HAP-1 (cell line): ENCODE measurements at regions not wholly inside any gene's neighbourhood (a gene's known extent, or its start where the extent isn't known, plus 50 kb on each side); places are given as distances from the start of the nearest gene placed in this dataset.

Source experiments
- DNase-seq, 2 experiments: peaks; one replicate each; pipeline ENCODE4 v3.0.0-alpha.2; 2016 to 2020; ENCODE audit warnings: low spot score in 2 of 2
- H3K27me3 ChIP-seq: fragments of 250-450 bp; sonication (Bioruptor Pico); 2 replicates; pipeline ENCODE4 v1.5.1; 2020; ENCODE audit warnings: low read depth, mild to moderate bottlenecking, moderate library complexity
- H3K36me3 ChIP-seq: fragments of 250-450 bp; sonication (Bioruptor Pico); replicated peaks from 2 replicates; pipeline ENCODE4 v1.5.1; 2020; ENCODE audit warnings: mild to moderate bottlenecking
- H3K4me1 ChIP-seq: fragments of 250-450 bp; sonication (Bioruptor Pico); 2 replicates; pipeline ENCODE4 v1.5.1; 2020; ENCODE audit warnings: mild to moderate bottlenecking
- H3K4me3 ChIP-seq: fragments of 250-450 bp; sonication (Bioruptor Pico); 2 replicates; pipeline ENCODE4 v1.5.1; 2020; ENCODE audit warnings: mild to moderate bottlenecking, moderate library complexity
- H3K9me3 ChIP-seq: fragments of 250-450 bp; sonication (Bioruptor Pico); 2 replicates; pipeline ENCODE4 v1.5.1; 2020; ENCODE audit warnings: mild to moderate bottlenecking, moderate library complexity
- in situ Hi-C: fragments of 300-500 bp; cut with MboI; formaldehyde crosslinking; loops from 3 replicates; pipeline ENCODE4 v1.14.3; 2020; ENCODE audit warnings: low sequenced_read_pairs, inconsistent platforms, mixed read lengths

DNA sequence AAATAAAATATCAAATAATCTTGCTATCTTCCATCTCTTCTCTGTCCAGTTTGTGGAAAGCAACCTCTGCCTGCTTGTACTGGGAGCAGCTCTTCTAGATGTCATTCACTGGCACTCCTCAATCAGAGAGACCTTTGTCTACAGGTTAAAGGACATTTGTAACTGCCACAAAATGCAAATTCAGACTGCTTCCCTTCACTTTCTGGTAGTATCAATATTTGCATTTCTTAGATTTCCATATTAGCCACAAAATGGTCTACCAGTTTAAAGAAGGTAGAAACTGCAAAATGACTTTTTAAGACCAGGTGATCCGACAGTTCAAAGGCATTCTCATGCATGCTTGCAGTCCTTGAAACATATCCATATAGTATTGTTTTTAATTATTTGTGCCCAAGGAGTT lies 51.7 kb upstream of the RCN1 start:
- in situ Hi-C loops: no loop called here
- H3K9me3 ChIP-seq: no peaks in the 10 kb centered on the region

GRCh38 chr11:32034680-32035079 lies 56.2 kb upstream of the RCN1 start:
- Histone ChIP-seq H3K9me3 (no peaks in the 10 kb centered on the region), H3K4me1 (no peaks in the 10 kb centered on the region), H3K4me3 (no peak overlapping the region), H3K36me3 (no peaks in the 10 kb centered on the region), H3K27me3 (peaks cover 15% of the 10 kb centered on the region)
- DNase-seq: no peak
- in situ Hi-C loops: no loop called here

More for the DNA sequence above, 51.7 kb upstream of the RCN1 start:
- no peaks in the 10 kb centered on the region for H3K36me3 ChIP-seq
- no peak overlapping the region for H3K4me3 ChIP-seq
- peaks cover 6% of the 10 kb centered on the region for H3K27me3 ChIP-seq
- no peak for DNase-seq
- peaks cover 2% of the 10 kb centered on the region; the same call in 1 of the 2 replicates for H3K4me1 ChIP-seq

GRCh38 chr11:32034149-32034548 lies 56.7 kb upstream of the RCN1 start:
- H3K4me1 ChIP-seq: no peaks in the 10 kb centered on the region
- H3K4me3 ChIP-seq: no peak overlapping the region
- H3K36me3 ChIP-seq: no peaks in the 10 kb centered on the region
- no peak for DNase-seq
- H3K27me3 ChIP-seq: peaks cover 15% of the 10 kb centered on the region
- in situ Hi-C loops: no loop called here
- H3K9me3 ChIP-seq: no peaks in the 10 kb centered on the region

DNA sequence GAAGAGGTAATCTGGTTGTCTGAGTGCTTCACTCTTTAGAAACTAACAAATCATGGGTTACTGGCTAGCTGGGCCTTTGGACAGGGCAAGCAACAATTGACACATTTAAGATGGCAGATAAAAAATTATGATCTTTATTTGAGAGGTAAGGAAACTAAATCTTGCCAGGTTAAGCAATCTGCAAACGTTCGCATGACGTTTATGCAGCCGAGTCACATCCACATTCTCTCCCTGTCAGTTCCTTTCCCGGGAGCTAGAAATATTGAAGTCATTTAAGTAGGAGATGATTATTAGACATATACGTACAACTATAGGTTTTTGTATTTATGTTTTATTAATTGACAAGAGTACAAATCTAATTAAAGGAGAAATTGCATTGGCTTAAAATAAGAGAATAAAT lies 57.4 kb upstream of the RCN1 start:
- no peaks in the 10 kb centered on the region for H3K9me3 ChIP-seq
- no peak for DNase-seq
- in situ Hi-C loops: no loop called here
- no peak overlapping the region for H3K4me3 ChIP-seq
- no peaks in the 10 kb centered on the region for H3K4me1 ChIP-seq
- no peaks in the 10 kb centered on the region for H3K36me3 ChIP-seq
- peaks cover 15% of the 10 kb centered on the region for H3K27me3 ChIP-seq

- Histone ChIP-seq H3K4me1 (no peaks in the 10 kb centered on the region), H3K9me3 (no peaks in the 10 kb centered on the region), H3K4me3 (no peak overlapping the region), H3K36me3 (no peaks in the 10 kb centered on the region), H3K27me3 (peaks cover 15% of the 10 kb centered on the region)
- DNase-seq: no peak
- in situ Hi-C loops: no loop called here
Observed at GRCh38 chr11:32033067-32033466, 57.8 kb upstream of the RCN1 start.

- H3K4me3 ChIP-seq: no peak overlapping the region
- DNase-seq: no peak
- no peaks in the 10 kb centered on the region for H3K4me1 ChIP-seq
- no peaks in the 10 kb centered on the region for H3K36me3 ChIP-seq
- peaks cover 15% of the 10 kb centered on the region for H3K27me3 ChIP-seq
- no peaks in the 10 kb centered on the region for H3K9me3 ChIP-seq
- in situ Hi-C loops: no loop called here
Observed at GRCh38 chr11:32032478-32032877, 58.4 kb upstream of the RCN1 start.

- DNase-seq: no peak
- no peaks in the 10 kb centered on the region for H3K9me3 ChIP-seq
- in situ Hi-C loops: no loop called here
- H3K36me3 ChIP-seq: no peaks in the 10 kb centered on the region
- no peaks in the 10 kb centered on the region for H3K4me1 ChIP-seq
- H3K4me3 ChIP-seq: no peak overlapping the region
- peaks cover 15% of the 10 kb centered on the region for H3K27me3 ChIP-seq
Observed at GRCh38 chr11:32032052-32032451, 58.8 kb upstream of the RCN1 start.

- Histone ChIP-seq H3K36me3 (no peaks in the 10 kb centered on the region), H3K4me1 (no peaks in the 10 kb centered on the region), H3K27me3 (peaks cover 15% of the 10 kb centered on the region), H3K9me3 (no peaks in the 10 kb centered on the region), H3K4me3 (no peak overlapping the region)
- DNase-seq: no peak
- in situ Hi-C loops: no loop called here
Observed at GRCh38 chr11:32030875-32031503, 59.9 kb upstream of the RCN1 start.

- no peaks in the 10 kb centered on the region for H3K36me3 ChIP-seq
- in situ Hi-C loops: no loop called here
- no peaks in the 10 kb centered on the region for H3K9me3 ChIP-seq
- peaks cover 13% of the 10 kb centered on the region for H3K27me3 ChIP-seq
- no peaks in the 10 kb centered on the region for H3K4me1 ChIP-seq
- no peak overlapping the region for H3K4me3 ChIP-seq
- no peak for DNase-seq
Observed at GRCh38 chr11:32029721-32030120, 61.2 kb upstream of the RCN1 start.

DNA sequence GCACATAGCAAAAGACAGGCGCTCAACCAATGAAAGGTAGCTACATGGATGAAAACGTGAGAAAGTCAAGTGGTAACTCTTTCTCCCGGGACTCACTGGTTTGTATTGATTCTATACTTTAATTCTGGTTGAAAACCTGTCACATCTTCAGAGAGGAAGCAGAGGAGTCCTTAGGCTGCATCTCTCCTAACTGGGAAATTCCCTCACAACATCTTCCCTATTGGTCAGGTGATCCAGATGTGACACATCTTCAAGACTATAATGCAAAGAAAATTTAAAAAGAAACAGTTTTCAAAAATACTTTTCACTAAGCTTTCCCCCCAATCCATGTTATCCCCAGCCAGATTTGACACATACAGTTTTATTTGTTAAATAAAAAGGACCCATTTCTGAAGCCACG lies 62.7 kb upstream of the RCN1 start:
- H3K36me3 ChIP-seq: no peaks in the 10 kb centered on the region
- no peaks in the 10 kb centered on the region for H3K4me1 ChIP-seq
- H3K27me3 ChIP-seq: peaks cover 2% of the 10 kb centered on the region; the same call in 1 of the 2 replicates
- no peaks in the 10 kb centered on the region for H3K9me3 ChIP-seq
- DNase-seq: no peak
- in situ Hi-C loops: no loop called here
- no peak overlapping the region for H3K4me3 ChIP-seq

DNA sequence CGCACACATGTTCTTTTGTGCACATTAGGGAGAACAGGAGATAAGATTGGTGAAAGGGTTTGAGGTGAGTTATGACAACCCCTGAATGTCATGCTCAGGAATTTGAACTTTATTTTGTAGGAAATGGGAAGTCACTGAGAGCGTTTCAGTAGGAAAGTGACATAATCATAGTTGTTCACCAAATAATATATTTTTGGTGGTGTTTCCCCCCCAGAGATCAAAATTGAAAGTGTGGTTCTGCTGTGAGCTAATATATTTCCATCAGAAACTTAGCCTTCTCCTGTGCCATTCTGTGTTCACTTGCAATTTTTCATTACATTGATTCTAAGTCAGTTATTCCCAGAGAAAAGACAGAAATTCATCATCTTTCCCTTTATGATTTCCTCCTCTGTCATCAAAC lies 64.1 kb upstream of the RCN1 start:
- DNase-seq: no peak
- Histone ChIP-seq H3K27me3 (peaks cover 2% of the 10 kb centered on the region; the same call in 1 of the 2 replicates), H3K4me1 (no peaks in the 10 kb centered on the region), H3K9me3 (no peaks in the 10 kb centered on the region), H3K4me3 (no peak overlapping the region), H3K36me3 (no peaks in the 10 kb centered on the region)
- in situ Hi-C loops: no loop called here

DNA sequence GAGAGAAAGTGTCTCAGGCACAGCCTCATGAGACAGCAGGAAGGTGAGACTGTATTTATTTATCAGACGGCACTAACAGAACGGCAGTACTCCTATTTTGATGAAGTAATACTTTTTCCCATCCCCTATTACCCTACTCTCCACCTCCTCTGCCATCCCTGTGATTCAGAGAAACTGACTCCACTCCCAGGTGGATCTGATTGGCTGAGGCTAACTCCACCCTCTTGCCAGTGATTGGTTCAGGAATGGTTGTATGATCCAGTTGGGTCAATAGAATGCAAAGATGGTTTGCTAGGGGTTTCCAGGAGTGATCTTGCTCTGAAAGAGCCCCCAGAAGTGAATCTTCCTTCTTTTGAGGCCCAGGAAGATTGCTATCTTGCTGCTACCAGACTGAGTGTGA lies 65.9 kb upstream of the RCN1 start:
- no peak for DNase-seq
- Histone ChIP-seq H3K27me3 (no peaks in the 10 kb centered on the region), H3K36me3 (no peaks in the 10 kb centered on the region), H3K9me3 (no peaks in the 10 kb centered on the region), H3K4me3 (no peak overlapping the region), H3K4me1 (no peaks in the 10 kb centered on the region)
- in situ Hi-C loops: no loop called here

DNA sequence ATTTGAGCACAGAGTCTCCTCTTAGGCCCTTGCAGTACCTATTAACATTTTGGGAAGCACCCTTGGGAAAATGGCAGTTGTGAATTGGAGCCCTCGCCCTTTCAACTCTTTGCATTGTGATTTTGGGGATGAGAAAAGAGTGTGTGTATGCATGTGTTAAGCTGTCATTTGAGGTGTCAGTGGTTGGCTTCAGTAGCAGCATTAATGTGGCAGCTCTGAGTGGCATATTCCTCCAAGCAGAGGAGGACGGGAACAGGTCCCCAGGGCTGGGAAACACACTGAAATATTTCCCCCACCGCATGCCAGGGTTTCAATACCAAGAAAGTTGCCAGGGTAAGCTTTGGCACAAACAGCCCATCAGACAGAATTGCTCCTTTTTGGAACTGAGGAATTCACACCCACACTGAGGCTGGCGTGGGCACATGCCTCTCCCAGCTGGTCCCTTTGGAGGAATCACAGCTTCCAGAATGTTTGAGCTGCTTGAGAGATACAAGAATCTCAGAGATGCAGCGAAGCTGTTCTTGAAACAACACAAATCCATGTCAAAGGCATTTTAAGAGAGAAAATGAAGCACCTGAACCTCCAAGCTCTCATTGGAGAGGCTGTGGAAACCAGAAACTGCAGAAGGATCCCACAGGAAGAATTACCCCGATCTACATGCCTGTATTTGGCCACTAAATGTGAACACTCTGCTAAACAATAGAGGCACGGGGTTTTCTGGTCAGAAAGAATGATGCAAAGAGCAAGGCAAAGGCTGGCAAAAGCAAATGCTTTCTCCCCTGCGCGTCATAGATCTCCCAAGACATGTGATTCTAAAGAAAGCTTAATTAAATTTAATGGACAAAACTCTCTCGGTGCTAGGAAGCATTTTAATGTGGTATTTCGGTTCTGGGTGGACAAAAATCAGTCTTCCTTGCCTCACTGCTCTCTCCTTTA lies 67.2 kb upstream of the RCN1 start:
- Histone ChIP-seq H3K4me1 (no peaks in the 10 kb centered on the region), H3K27me3 (no peaks in the 10 kb centered on the region), H3K9me3 (no peaks in the 10 kb centered on the region), H3K36me3 (no peaks in the 10 kb centered on the region), H3K4me3 (no peak overlapping the region)
- no peak for DNase-seq
- in situ Hi-C loops: no loop called here

GRCh38 chr11:32018672-32019071 lies 72.2 kb upstream of the RCN1 start:
- DNase-seq: no peak
- Histone ChIP-seq H3K9me3 (no peaks in the 10 kb centered on the region), H3K4me1 (no peaks in the 10 kb centered on the region), H3K4me3 (no peak overlapping the region), H3K36me3 (no peaks in the 10 kb centered on the region), H3K27me3 (no peaks in the 10 kb centered on the region)
- in situ Hi-C loops: no loop called here
